ENCODE measurements at regions not wholly inside any gene's neighbourhood (a gene's known extent, or its start where the extent isn't known, plus 50 kb on each side); places are given as distances from the start of the nearest gene placed in this dataset.
A peak's percentile ranks its signal among the peaks of the same experiment; 100 is the strongest.

- WGBS (ENCODE audit: insufficient coverage): 0% methylated on average over 4 of the region's 9 CpGs
- Histone ChIP-seq H3K27me3 (replicated peaks in 1 of 2; ENCODE audit: control insufficient read depth in 2 of 2, extremely low read depth in 1 of 2, insufficient read depth in 2 of 2, low read length in 1 of 2) (no peaks in the 10 kb centered on the region), H3K27ac (ENCODE audit: low read length) (peak overlapping the region; percentile 82), H3K4me3 (ENCODE audit: control insufficient read depth in 1 of 2, extremely low read depth in 1 of 2, low read length in 1 of 2) (peak overlapping the region in 1 of 2 donors; percentile 18), H3K36me3 (ENCODE audit: control insufficient read depth in 2 of 2, extremely low read depth in 1 of 2, insufficient read depth in 1 of 2, low read length in 1 of 2) (no peaks in the 10 kb centered on the region), H3K9me3 (no peaks in the 10 kb centered on the region), H3K4me1 (ENCODE audit: control insufficient read depth in 1 of 2, extremely low read depth in 1 of 2, insufficient read depth in 2 of 2, low read length in 2 of 2) (peaks cover 81 to 89% of the 10 kb centered on the region in 2 experiments)
- peak overlapping the region; percentile 98 to 99 for H3K27ac Mint-ChIP-seq
- H3K9me3 Mint-ChIP-seq: peaks cover 0 to 4% (median 0%) of the 10 kb centered on the region in 3 donors
- DNase-seq (peak in 33 of 35 experiments; percentile 34 to 83 (median 57)), ATAC-seq (replicated peaks in 1 of 4) (peak; percentile 89 to 91 (median 89))
- H3K36me3 Mint-ChIP-seq: no peaks in the 10 kb centered on the region
- peak overlapping the region; percentile 65 to 74 (median 73) for H3K4me3 Mint-ChIP-seq
- POLR2A ChIA-PET: interaction anchor here (0.7 to 1.3 kb wide), 2 partner anchors 49 to 1001 kb away, joined by 3 to 5 read pairs; no protein-coding TSS in a partner anchor
- CTCF ChIA-PET: interaction anchor here in 1 of 2 donors (1.4 kb wide), 1 partner anchor 20 kb away, joined by 3 read pairs; no protein-coding TSS in a partner anchor
- H3K27me3 Mint-ChIP-seq: no peaks in the 10 kb centered on the region
- peaks cover 98 to 100% (median 98%) of the 10 kb centered on the region in 3 donors for H3K4me1 Mint-ChIP-seq
Measured at GRCh38 chr14:98189511-98189910, 1082.5 kb downstream of the BCL11B start.

- Histone ChIP-seq H3K36me3 (ENCODE audit: control insufficient read depth in 2 of 2, extremely low read depth in 1 of 2, insufficient read depth in 1 of 2, low read length in 1 of 2) (no peaks in the 10 kb centered on the region), H3K4me3 (ENCODE audit: control insufficient read depth in 1 of 2, extremely low read depth in 1 of 2, low read length in 1 of 2) (peak overlapping the region; percentile 18 to 30)
- WGBS (ENCODE audit: insufficient coverage): no CpG with 5 or more reads among the region's 1 CpG
Measured at GRCh38 chr14:98189944-98190343, 1082.1 kb downstream of the BCL11B start.

GRCh38 chr14:98192946-98193345, 1079.1 kb downstream of the BCL11B start:
- peak overlapping the region in 1 of 3 donors; percentile 84 for H3K4me3 Mint-ChIP-seq
- peak overlapping the region; percentile 98 to 99 for H3K27ac Mint-ChIP-seq
- Histone ChIP-seq H3K9me3 (no peaks in the 10 kb centered on the region), H3K4me1 (ENCODE audit: control insufficient read depth in 1 of 2, extremely low read depth in 1 of 2, insufficient read depth in 2 of 2, low read length in 2 of 2) (peaks cover 86 to 88% of the 10 kb centered on the region in 2 experiments), H3K27me3 (replicated peaks in 1 of 2; ENCODE audit: control insufficient read depth in 2 of 2, extremely low read depth in 1 of 2, insufficient read depth in 2 of 2, low read length in 1 of 2) (no peaks in the 10 kb centered on the region), H3K27ac (ENCODE audit: low read length) (peak overlapping the region; percentile 82), H3K4me3 (ENCODE audit: control insufficient read depth in 1 of 2, extremely low read depth in 1 of 2, low read length in 1 of 2) (no peak overlapping the region), H3K36me3 (ENCODE audit: control insufficient read depth in 2 of 2, extremely low read depth in 1 of 2, insufficient read depth in 1 of 2, low read length in 1 of 2) (no peaks in the 10 kb centered on the region)
- peaks cover 95 to 99% (median 96%) of the 10 kb centered on the region in 3 donors for H3K4me1 Mint-ChIP-seq
- POLR2A ChIA-PET: interaction anchor here in 1 of 2 donors (0.7 kb wide), 2 partner anchors 51 to 1037 kb away, joined by 5 to 7 read pairs; no protein-coding TSS in a partner anchor
- H3K36me3 Mint-ChIP-seq: no peaks in the 10 kb centered on the region
- WGBS (ENCODE audit: insufficient coverage): 100% methylated on average over 1 of the region's 2 CpGs
- no peaks in the 10 kb centered on the region for H3K27me3 Mint-ChIP-seq
- ATAC-seq (replicated peaks in 1 of 4) (no peak), DNase-seq (no peak)
- CTCF ChIA-PET: interaction anchor here (0.6 to 1.6 kb wide), 2 partner anchors 20 to 51 kb away, joined by 4 to 5 read pairs; no protein-coding TSS in a partner anchor
- H3K9me3 Mint-ChIP-seq: peaks cover 0 to 4% (median 0%) of the 10 kb centered on the region in 3 donors

More at GRCh38 chr14:98189944-98190343, 1082.1 kb downstream of the BCL11B start:
- no peaks in the 10 kb centered on the region for H3K27me3 Mint-ChIP-seq
- H3K9me3 ChIP-seq: no peaks in the 10 kb centered on the region
- peak overlapping the region; percentile 82 for H3K27ac ChIP-seq (ENCODE audit: low read length)
- H3K4me1 ChIP-seq (ENCODE audit: control insufficient read depth in 1 of 2, extremely low read depth in 1 of 2, insufficient read depth in 2 of 2, low read length in 2 of 2): peaks cover 81 to 91% of the 10 kb centered on the region in 2 experiments
- peak; percentile 12 to 19 (median 14) for ATAC-seq (replicated peaks in 1 of 4)
- H3K27me3 ChIP-seq (replicated peaks in 1 of 2; ENCODE audit: control insufficient read depth in 2 of 2, extremely low read depth in 1 of 2, insufficient read depth in 2 of 2, low read length in 1 of 2): no peaks in the 10 kb centered on the region
- no peak for DNase-seq
- H3K4me3 Mint-ChIP-seq: peak overlapping the region; percentile 65 to 74 (median 73)
- ChIA-PET POLR2A (interaction anchor here (0.7 to 1.3 kb wide), 2 partner anchors 49 to 1002 kb away, joined by 3 to 5 read pairs; no protein-coding TSS in a partner anchor), CTCF (interaction anchor here in 1 of 2 donors (1.4 kb wide), 1 partner anchor 21 kb away, joined by 3 read pairs; no protein-coding TSS in a partner anchor)
- H3K27ac Mint-ChIP-seq: peak overlapping the region; percentile 98 to 99
- no peaks in the 10 kb centered on the region for H3K36me3 Mint-ChIP-seq
- H3K4me1 Mint-ChIP-seq: peaks cover 98 to 100% (median 98%) of the 10 kb centered on the region in 3 donors
- peaks cover 0 to 4% (median 0%) of the 10 kb centered on the region in 3 donors for H3K9me3 Mint-ChIP-seq

- Histone ChIP-seq H3K9me3 (no peaks in the 10 kb centered on the region), H3K27ac (ENCODE audit: low read length) (no peak overlapping the region), H3K27me3 (replicated peaks in 1 of 2; ENCODE audit: control insufficient read depth in 2 of 2, extremely low read depth in 1 of 2, insufficient read depth in 2 of 2, low read length in 1 of 2) (no peaks in the 10 kb centered on the region), H3K36me3 (ENCODE audit: control insufficient read depth in 2 of 2, extremely low read depth in 1 of 2, insufficient read depth in 1 of 2, low read length in 1 of 2) (no peaks in the 10 kb centered on the region), H3K4me1 (ENCODE audit: control insufficient read depth in 1 of 2, extremely low read depth in 1 of 2, insufficient read depth in 2 of 2, low read length in 2 of 2) (peaks cover 85 to 90% of the 10 kb centered on the region in 2 experiments), H3K4me3 (ENCODE audit: control insufficient read depth in 1 of 2, extremely low read depth in 1 of 2, low read length in 1 of 2) (no peak overlapping the region)
- WGBS (ENCODE audit: insufficient coverage): 40% methylated on average over 1 of the region's 2 CpGs
- H3K36me3 Mint-ChIP-seq: no peaks in the 10 kb centered on the region
- DNase-seq (no peak), ATAC-seq (replicated peaks in 1 of 4) (no peak)
- peak overlapping the region; percentile 82 to 99 for H3K27ac Mint-ChIP-seq
- CTCF ChIA-PET: interaction anchor here (0.7 to 1.6 kb wide), 2 partner anchors 14 to 22 kb away, joined by 3 to 4 read pairs; no protein-coding TSS in a partner anchor
- peaks cover 0 to 4% (median 0%) of the 10 kb centered on the region in 3 donors for H3K9me3 Mint-ChIP-seq
- H3K27me3 Mint-ChIP-seq: no peaks in the 10 kb centered on the region
- H3K4me1 Mint-ChIP-seq: peaks cover 95 to 99% (median 96%) of the 10 kb centered on the region in 3 donors
- POLR2A ChIA-PET: interaction anchor here in 1 of 2 donors (0.6 kb wide), 1 partner anchor 473 kb away, joined by 6 read pairs; no protein-coding TSS in a partner anchor
- peak overlapping the region in 1 of 3 donors; percentile 84 for H3K4me3 Mint-ChIP-seq
Measured at GRCh38 chr14:98194821-98195220, 1077.2 kb downstream of the BCL11B start.

GRCh38 chr14:98195256-98195655, 1076.7 kb downstream of the BCL11B start:
- H3K4me3 ChIP-seq (ENCODE audit: control insufficient read depth in 1 of 2, extremely low read depth in 1 of 2, low read length in 1 of 2): no peak overlapping the region
- peaks cover 83 to 88% of the 10 kb centered on the region in 2 experiments for H3K4me1 ChIP-seq (ENCODE audit: control insufficient read depth in 1 of 2, extremely low read depth in 1 of 2, insufficient read depth in 2 of 2, low read length in 2 of 2)
- H3K27me3 ChIP-seq (replicated peaks in 1 of 2; ENCODE audit: control insufficient read depth in 2 of 2, extremely low read depth in 1 of 2, insufficient read depth in 2 of 2, low read length in 1 of 2): no peaks in the 10 kb centered on the region
- ATAC-seq (replicated peaks in 1 of 4): peak in 1 of 4 experiments; percentile 18
- POLR2A ChIA-PET: interaction anchor here in 1 of 2 donors (0.6 kb wide), 1 partner anchor 472 kb away, joined by 6 read pairs; no protein-coding TSS in a partner anchor
- Mint-ChIP-seq H3K27me3 (no peaks in the 10 kb centered on the region), H3K4me3 (peak overlapping the region in 1 of 3 donors; percentile 84), H3K9me3 (peaks cover 0 to 4% (median 0%) of the 10 kb centered on the region in 3 donors), H3K27ac (peak overlapping the region; percentile 82 to 99), H3K4me1 (peaks cover 95 to 99% (median 96%) of the 10 kb centered on the region in 3 donors), H3K36me3 (no peaks in the 10 kb centered on the region)
- CTCF ChIA-PET: interaction anchor here (0.7 to 1.0 kb wide), 4 partner anchors 9 to 101 kb away, joined by 3 read pairs; no protein-coding TSS in a partner anchor
- no peak for DNase-seq
- 57% methylated on average over 1 of the region's 3 CpGs for WGBS (ENCODE audit: insufficient coverage)
- H3K27ac ChIP-seq (ENCODE audit: low read length): no peak overlapping the region
- no peaks in the 10 kb centered on the region for H3K9me3 ChIP-seq
- no peaks in the 10 kb centered on the region for H3K36me3 ChIP-seq (ENCODE audit: control insufficient read depth in 2 of 2, extremely low read depth in 1 of 2, insufficient read depth in 1 of 2, low read length in 1 of 2)

GRCh38 chr14:98197933-98198332, 1074.1 kb downstream of the BCL11B start:
- DNase-seq: no peak
- no peaks in the 10 kb centered on the region for H3K9me3 ChIP-seq
- ATAC-seq (replicated peaks in 1 of 4): peak in 3 of 4 experiments; percentile 9 to 24 (median 20)
- no peaks in the 10 kb centered on the region for H3K36me3 ChIP-seq (ENCODE audit: control insufficient read depth in 2 of 2, extremely low read depth in 1 of 2, insufficient read depth in 1 of 2, low read length in 1 of 2)
- no peaks in the 10 kb centered on the region for H3K27me3 ChIP-seq (replicated peaks in 1 of 2; ENCODE audit: control insufficient read depth in 2 of 2, extremely low read depth in 1 of 2, insufficient read depth in 2 of 2, low read length in 1 of 2)
- no peak overlapping the region for H3K4me3 ChIP-seq (ENCODE audit: control insufficient read depth in 1 of 2, extremely low read depth in 1 of 2, low read length in 1 of 2)
- no peaks in the 10 kb centered on the region for H3K27me3 Mint-ChIP-seq
- H3K27ac Mint-ChIP-seq: peak overlapping the region; percentile 83 to 99
- peaks cover 0 to 4% (median 0%) of the 10 kb centered on the region in 3 donors for H3K9me3 Mint-ChIP-seq
- POLR2A ChIA-PET: interaction anchor here in 1 of 2 donors (0.7 kb wide), 1 partner anchor 68 kb away, joined by 5 read pairs; no protein-coding TSS in a partner anchor
- H3K36me3 Mint-ChIP-seq: no peaks in the 10 kb centered on the region
- CTCF ChIA-PET: no interaction called here
- H3K4me1 ChIP-seq (ENCODE audit: control insufficient read depth in 1 of 2, extremely low read depth in 1 of 2, insufficient read depth in 2 of 2, low read length in 2 of 2): peaks cover 66 to 74% of the 10 kb centered on the region in 2 experiments
- H3K4me3 Mint-ChIP-seq: peak overlapping the region in 2 of 3 donors; percentile 78 to 84
- H3K4me1 Mint-ChIP-seq: peaks cover 88 to 99% (median 91%) of the 10 kb centered on the region in 3 donors
- 86% methylated on average over 1 of the region's 1 CpG for WGBS (ENCODE audit: insufficient coverage)
- H3K27ac ChIP-seq (ENCODE audit: low read length): peak overlapping the region; percentile 55
